PC-9 (cell line): ENCODE measurements at regions not wholly inside any gene's neighbourhood (a gene's known extent, or its start where the extent isn't known, plus 50 kb on each side); places are given as distances from the start of the nearest gene placed in this dataset.
"Not testable (repeated sequence)": the region's sequence is repeated elsewhere in the genome, so short reads cannot be mapped to it uniquely, and the experiment has no call there.

Source experiments
- BruUV-seq: library from RNA; stranded (reverse); fragments of 400-500 nt; replicated peaks from 2 replicates; lab custom pipeline; 2021; lab: Mats Ljungman, UMichigan
- CTCF ChIA-PET: fragments of 300-600 bp; sonication (Branson Sonifier 250); formaldehyde crosslinking; loops from one replicate; lab custom pipeline; 2022; ENCODE audit warnings: antibody characterized with exemption; lab: Charles Lee
- POLR2A ChIA-PET: fragments of 300-600 bp; sonication (Branson Sonifier 250); formaldehyde crosslinking; loops from one replicate; lab custom pipeline; 2022; ENCODE audit warnings: antibody characterized with exemption; ENCODE audit not compliant: unreplicated experiment; lab: Charles Lee
- DNase-seq, 2 experiments: peaks; one replicate each; pipeline versions ENCODE4 v3.0.0 to v3.0.0-alpha.2; 2015 to 2022; ENCODE audit warnings: mixed read lengths in 1 of 2
- H2AFZ ChIP-seq: fragments of 200-600 bp; sonication (generic); 2 replicates; pipeline ENCODE4 v1.8.1; 2017; ENCODE audit warnings: antibody characterized with exemption
- H3F3A ChIP-seq: fragments of 200-600 bp; sonication (generic); 2 replicates; pipeline ENCODE4 v1.8.1; 2017; ENCODE audit warnings: antibody characterized with exemption, mild to moderate bottlenecking, low read depth; ENCODE audit not compliant: insufficient read depth
- H3K27ac ChIP-seq: fragments of 200-600 bp; sonication (generic); 2 replicates; pipeline ENCODE4 v1.6.1; 2016; ENCODE audit warnings: mixed run types
- H3K27me3 ChIP-seq: fragments of 200-600 bp; sonication (generic); 2 replicates; pipeline ENCODE4 v1.6.1; 2016; ENCODE audit warnings: low read depth, mixed run types; ENCODE audit not compliant: insufficient read depth
- H3K36me3 ChIP-seq: fragments of 200-600 bp; sonication (generic); 2 replicates; pipeline ENCODE4 v1.6.1; 2016; ENCODE audit warnings: low read depth, mixed run types
- H3K4me1 ChIP-seq: fragments of 200-600 bp; sonication (generic); replicated peaks from 2 replicates; pipeline ENCODE4 v1.6.1; 2016; ENCODE audit warnings: mixed run types; ENCODE audit not compliant: insufficient read depth
- H3K4me2 ChIP-seq: fragments of 200-600 bp; sonication (generic); 2 replicates; pipeline ENCODE4 v1.6.1; 2017; ENCODE audit warnings: mixed run types
- H3K4me3 ChIP-seq: fragments of 200-600 bp; sonication (generic); 2 replicates; pipeline ENCODE4 v1.6.1; 2016; ENCODE audit warnings: mixed run types
- H3K79me2 ChIP-seq: fragments of 200-600 bp; sonication (generic); 2 replicates; pipeline ENCODE4 v1.6.1; 2017; ENCODE audit warnings: low read depth, mixed run types
- H3K9me2 ChIP-seq: fragments of 200-600 bp; sonication (generic); 2 replicates; pipeline ENCODE4 v1.8.1; 2017; ENCODE audit warnings: mild to moderate bottlenecking; ENCODE audit not compliant: insufficient read depth
- H3K9me3 ChIP-seq: fragments of 200-600 bp; sonication (generic); 2 replicates; pipeline ENCODE4 v1.8.1; 2016; ENCODE audit warnings: low read depth; ENCODE audit not compliant: insufficient read depth
- H4K20me1 ChIP-seq: fragments of 200-600 bp; sonication (generic); 2 replicates; pipeline ENCODE4 v1.8.1; 2017; ENCODE audit not compliant: insufficient read depth
- intact Hi-C: fragments of 100-400 bp; cut with micrococcal nuclease; formaldehyde crosslinking; loops from one replicate; pipeline ENCODE4 v1.10.0; 2022; ENCODE audit not compliant: unreplicated experiment

DNA sequence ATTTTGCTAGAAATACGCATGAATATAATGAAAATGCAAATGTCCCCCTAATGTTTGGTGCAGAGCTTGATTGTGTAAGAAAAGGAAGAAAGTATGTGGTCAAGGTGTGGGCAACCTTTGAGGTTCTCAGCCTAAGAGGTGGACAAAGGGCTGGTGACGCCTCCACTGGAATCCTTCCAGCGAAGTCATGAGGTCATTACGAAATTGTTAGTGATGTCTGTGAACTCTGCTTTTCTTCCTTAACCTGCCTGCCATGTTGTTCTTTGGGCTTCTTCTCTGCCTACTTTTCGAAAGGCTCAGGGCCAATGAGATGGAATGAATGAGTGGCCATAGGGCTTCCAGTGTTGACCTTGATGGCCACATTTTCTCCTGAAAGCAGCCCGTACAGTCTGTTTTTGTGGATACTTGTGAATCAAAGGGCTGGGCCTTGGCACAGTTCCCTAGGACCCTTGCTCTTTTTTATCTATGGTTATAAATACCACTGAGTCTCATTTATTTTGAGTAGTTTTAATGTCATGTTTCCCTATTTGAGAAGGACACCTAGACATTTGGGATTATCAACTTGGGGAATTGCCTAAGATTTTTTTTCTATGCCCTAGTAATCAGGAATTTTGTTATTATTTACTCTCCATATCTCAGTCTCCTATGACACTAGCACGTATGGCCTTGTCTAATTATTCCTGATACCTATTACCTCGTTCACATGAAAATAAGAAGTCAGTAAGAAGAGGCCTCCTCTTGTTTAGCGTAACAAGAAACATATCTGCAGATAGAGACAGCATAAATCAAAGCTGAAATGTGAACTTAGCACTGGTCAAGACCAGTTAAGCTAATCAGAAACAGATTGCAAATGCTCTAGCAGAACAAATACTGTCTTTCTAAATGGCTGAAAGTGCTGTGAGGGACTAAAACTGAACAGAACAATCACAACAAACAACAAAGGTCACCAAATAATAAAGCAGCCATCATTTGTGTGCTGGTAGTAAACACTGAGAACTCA, 334.6 kb downstream of the BCL2L11 start:
- H3K9me2 ChIP-seq, POLR2A ChIA-PET, H4K20me1 ChIP-seq, BruUV-seq, H3K9me3 ChIP-seq, H3K36me3 ChIP-seq, H2AFZ ChIP-seq, H3K27me3 ChIP-seq, CTCF ChIA-PET, intact Hi-C loops, H3F3A ChIP-seq: not testable (repeated sequence)
- peak in 1 of 2 experiments; percentile 25 for DNase-seq
- Histone ChIP-seq H3K4me3 (0 out of 2 replicates have a peak overlapping the region, but pooled peaks have one; percentile 6), H3K4me2 (peak overlapping the region; percentile 58), H3K27ac (peak overlapping the region; percentile 80), H3K4me1 (peaks cover 26% of the 10 kb centered on the region), H3K79me2 (peaks cover 43% of the 10 kb centered on the region)

- H3F3A ChIP-seq, intact Hi-C loops, H4K20me1 ChIP-seq, H3K4me3 ChIP-seq, POLR2A ChIA-PET, H2AFZ ChIP-seq, H3K27me3 ChIP-seq, CTCF ChIA-PET, DNase-seq, H3K9me2 ChIP-seq, H3K36me3 ChIP-seq, BruUV-seq, H3K9me3 ChIP-seq, H3K4me2 ChIP-seq, H3K27ac ChIP-seq: not testable (repeated sequence)
- Histone ChIP-seq H3K4me1 (peaks cover 25% of the 10 kb centered on the region), H3K79me2 (peaks cover 55% of the 10 kb centered on the region)
Observed at GRCh38 chr2:111457191-111457590, 336.5 kb downstream of the BCL2L11 start.

DNA sequence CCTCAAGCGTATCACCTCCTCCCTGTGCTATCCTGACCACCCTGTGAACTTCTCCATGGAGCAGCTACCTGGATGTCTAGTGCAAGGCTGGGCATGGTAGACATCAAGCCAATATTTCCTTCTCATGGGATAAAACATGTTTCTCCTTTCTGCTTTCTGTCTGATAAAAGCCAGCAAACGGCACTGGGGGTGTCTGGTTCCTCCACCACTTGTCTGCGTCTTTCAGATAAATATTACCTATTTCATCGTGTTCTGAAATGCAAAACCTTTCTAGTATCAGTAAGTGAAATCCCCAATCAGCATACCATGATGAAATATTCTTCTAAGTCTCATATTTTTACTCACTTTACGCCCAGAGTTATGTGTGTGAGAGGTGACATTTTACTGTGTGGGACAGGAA, 340.2 kb downstream of the BCL2L11 start:
- H2AFZ ChIP-seq, H3K27me3 ChIP-seq, H3K27ac ChIP-seq, CTCF ChIA-PET, DNase-seq, H3K4me2 ChIP-seq, H3K36me3 ChIP-seq, H3K4me3 ChIP-seq, H4K20me1 ChIP-seq, H3K9me2 ChIP-seq, BruUV-seq, H3F3A ChIP-seq, POLR2A ChIA-PET, H3K9me3 ChIP-seq, intact Hi-C loops: not testable (repeated sequence)
- peaks cover 67% of the 10 kb centered on the region for H3K79me2 ChIP-seq
- peaks cover 33% of the 10 kb centered on the region for H3K4me1 ChIP-seq

DNA sequence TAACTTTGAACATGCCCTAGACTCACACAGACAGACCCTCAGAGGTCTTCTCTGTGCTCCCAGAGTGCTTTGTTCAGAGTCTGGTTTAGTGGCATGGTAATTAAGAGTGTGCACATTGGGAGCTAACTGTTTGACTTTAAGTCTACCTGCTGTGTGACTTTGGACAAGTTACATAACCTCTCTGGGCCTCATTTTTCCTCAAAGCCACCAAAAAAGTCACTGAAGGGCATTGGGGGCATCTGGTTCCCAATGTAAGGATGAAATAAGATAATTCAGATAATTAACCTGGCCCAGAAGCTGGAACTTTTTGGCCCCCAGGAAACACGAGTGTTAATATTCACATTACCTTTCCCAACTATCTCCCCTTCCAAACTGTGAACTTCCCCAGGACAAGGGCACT, 341.1 kb downstream of the BCL2L11 start:
- H3F3A ChIP-seq, H3K9me3 ChIP-seq, intact Hi-C loops, H4K20me1 ChIP-seq, H2AFZ ChIP-seq, CTCF ChIA-PET, H3K4me2 ChIP-seq, POLR2A ChIA-PET, H3K4me3 ChIP-seq, BruUV-seq, H3K36me3 ChIP-seq, DNase-seq, H3K27me3 ChIP-seq, H3K9me2 ChIP-seq, H3K27ac ChIP-seq: not testable (repeated sequence)
- Histone ChIP-seq H3K79me2 (peaks cover 75% of the 10 kb centered on the region), H3K4me1 (peaks cover 41% of the 10 kb centered on the region)

- H3K9me3 ChIP-seq, H2AFZ ChIP-seq, intact Hi-C loops, BruUV-seq, DNase-seq, POLR2A ChIA-PET, H3F3A ChIP-seq, H3K27me3 ChIP-seq, H4K20me1 ChIP-seq, CTCF ChIA-PET, H3K36me3 ChIP-seq, H3K9me2 ChIP-seq, H3K4me3 ChIP-seq: not testable (repeated sequence)
- Histone ChIP-seq H3K4me1 (peaks cover 48% of the 10 kb centered on the region), H3K27ac (peak overlapping the region; percentile 84), H3K79me2 (peaks cover 78% of the 10 kb centered on the region), H3K4me2 (peak overlapping the region; percentile 57)
Observed at GRCh38 chr2:111462572-111462971, 341.9 kb downstream of the BCL2L11 start.

DNA sequence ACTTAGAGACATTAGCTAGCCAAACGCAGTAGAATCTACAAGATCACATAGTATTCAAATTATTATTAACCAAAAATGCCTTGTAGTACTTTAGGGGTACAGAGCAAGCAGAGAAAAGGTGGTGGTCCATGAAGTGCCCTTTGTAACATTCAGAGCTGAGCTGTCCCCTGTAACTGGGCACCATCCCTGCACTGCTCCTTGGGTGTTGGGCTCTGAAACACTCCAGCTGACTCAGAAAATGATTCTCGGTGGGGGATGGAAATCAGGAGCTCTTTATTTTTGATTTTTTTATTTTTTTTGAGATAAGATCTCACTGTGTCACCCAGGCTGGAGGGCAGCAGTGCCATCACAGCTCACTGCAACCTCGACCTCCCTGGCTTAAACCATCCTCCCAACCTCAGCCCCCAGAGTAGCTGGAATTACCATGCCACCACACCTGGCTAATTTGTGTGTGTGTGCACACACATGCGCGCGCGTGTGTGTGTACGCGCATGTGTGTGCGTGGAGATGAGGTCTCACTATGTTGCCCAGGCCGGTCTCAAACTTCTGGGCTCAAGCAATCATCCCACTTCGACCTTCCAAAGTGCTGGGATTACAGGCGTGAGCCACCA, 342.6 kb downstream of the BCL2L11 start:
- Histone ChIP-seq H3K4me1 (peaks cover 51% of the 10 kb centered on the region), H3K4me2 (peak overlapping the region; percentile 72), H3K4me3 (peak overlapping the region; percentile 31; the same call in 1 of the 2 replicates), H3K79me2 (peaks cover 75% of the 10 kb centered on the region), H3K27ac (peak overlapping the region; percentile 84)
- DNase-seq, result peak in 1 of 2 experiments; percentile 5
- POLR2A ChIA-PET, H3F3A ChIP-seq, H3K27me3 ChIP-seq, H3K9me3 ChIP-seq, CTCF ChIA-PET, H4K20me1 ChIP-seq, H2AFZ ChIP-seq, H3K36me3 ChIP-seq, H3K9me2 ChIP-seq, intact Hi-C loops, BruUV-seq: not testable (repeated sequence)

GRCh38 chr2:111463956-111464355, 343.2 kb downstream of the BCL2L11 start:
- H3K9me3 ChIP-seq, H3F3A ChIP-seq, H3K27me3 ChIP-seq, H3K9me2 ChIP-seq, POLR2A ChIA-PET, H3K36me3 ChIP-seq, H4K20me1 ChIP-seq, H3K4me3 ChIP-seq, H2AFZ ChIP-seq, intact Hi-C loops, BruUV-seq, CTCF ChIA-PET: not testable (repeated sequence)
- Histone ChIP-seq H3K79me2 (peaks cover 76% of the 10 kb centered on the region), H3K27ac (peak overlapping the region; percentile 84), H3K4me1 (peaks cover 54% of the 10 kb centered on the region), H3K4me2 (peak overlapping the region; percentile 72; the same call in 1 of the 2 replicates)
- DNase-seq, result peak in 1 of 2 experiments; percentile 46
